GM12891 (cell line): ENCODE measurements at regions not wholly inside any gene's neighbourhood (a gene's known extent, or its start where the extent isn't known, plus 50 kb on each side); places are given as distances from the start of the nearest gene placed in this dataset.

Experiments used
- DNase-seq: peaks from one replicate; pipeline ENCODE4 v3.0.0; 2011; ENCODE audit warnings: low spot score; ENCODE audit not compliant: insufficient read length
- FAIRE-seq: peaks from 2 replicates; lab custom pipeline; 2011; peaks lifted over from hg19 to GRCh38; lab: Jason Lieb, UNC
- PAX5 ChIP-seq: IDR thresholded peaks from 2 replicates; pipeline ENCODE4 v1.6.1; 2011; ENCODE audit warnings: low read length, moderate library complexity, mild to moderate bottlenecking; ENCODE audit not compliant: insufficient read depth, severe bottlenecking
- POLR2A ChIP-seq: IDR thresholded peaks from 2 replicates; pipeline ENCODE4 v1.6.1; 2011; ENCODE audit warnings: low read depth, low read length, control low read depth
- POLR2AphosphoS5 ChIP-seq: IDR thresholded peaks from 2 replicates; pipeline ENCODE4 v1.6.1; 2011; ENCODE audit warnings: low read depth, low read length, control low read depth
- POU2F2 ChIP-seq: IDR thresholded peaks from 2 replicates; pipeline ENCODE4 v1.6.1; 2011; ENCODE audit warnings: low read depth, mild to moderate bottlenecking, control low read depth, low read length, moderate library complexity
- SPI1 ChIP-seq: IDR thresholded peaks from 2 replicates; pipeline ENCODE4 v1.6.1; 2011; ENCODE audit warnings: low read depth, low read length, control low read depth
- TAF1 ChIP-seq: IDR thresholded peaks from 2 replicates; pipeline ENCODE4 v1.6.1; 2011; ENCODE audit warnings: low read depth, low read length, control low read depth

DNA sequence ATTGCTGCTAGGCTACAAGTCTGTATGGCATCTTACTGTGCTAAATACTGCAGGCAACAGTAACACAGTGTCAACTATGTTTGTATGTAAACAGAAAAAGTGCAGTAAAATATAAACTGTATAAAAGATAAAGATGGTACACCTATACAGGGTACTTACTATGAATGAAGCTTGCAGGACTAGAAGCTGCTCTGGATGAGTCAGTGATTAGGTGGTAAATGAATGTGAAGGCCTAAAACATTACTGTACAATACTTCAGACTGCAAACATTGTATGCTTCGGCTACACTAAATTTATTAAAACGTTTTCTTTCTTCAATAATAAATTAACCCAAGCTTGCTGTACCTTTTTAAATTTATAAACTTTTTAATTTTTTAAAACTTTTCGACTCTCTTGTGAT is 97.1 kb downstream of the HLX start:
- DNase-seq (no peak), FAIRE-seq (no peak)
- TF ChIP-seq SPI1 (no peak), POLR2AphosphoS5 (no peak), POLR2A (no peak), PAX5 (no peak), POU2F2 (no peak), TAF1 (no peak)

DNA sequence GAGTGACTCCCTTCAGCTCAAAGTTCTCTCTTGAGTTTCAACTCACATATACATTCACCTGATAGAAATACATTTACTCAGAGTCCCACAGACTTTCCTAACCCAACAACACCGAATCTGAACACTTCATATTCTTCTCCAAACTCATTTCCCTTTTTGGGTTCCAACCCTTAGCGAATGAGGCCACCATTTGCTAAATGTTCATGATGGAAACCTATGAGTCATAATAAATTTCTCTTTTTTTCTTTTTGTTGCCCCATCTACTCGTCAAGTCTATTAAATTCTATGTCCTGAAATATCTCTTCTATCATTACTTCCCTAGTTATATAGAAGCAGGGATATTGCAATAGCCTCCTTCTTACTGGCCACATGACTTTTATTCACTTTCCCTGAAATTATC is 100.1 kb downstream of the HLX start:
- DNase-seq (no peak), FAIRE-seq (no peak)
- TF ChIP-seq POLR2A (no peak), SPI1 (no peak), POU2F2 (no peak), PAX5 (no peak), POLR2AphosphoS5 (no peak), TAF1 (no peak)

DNA sequence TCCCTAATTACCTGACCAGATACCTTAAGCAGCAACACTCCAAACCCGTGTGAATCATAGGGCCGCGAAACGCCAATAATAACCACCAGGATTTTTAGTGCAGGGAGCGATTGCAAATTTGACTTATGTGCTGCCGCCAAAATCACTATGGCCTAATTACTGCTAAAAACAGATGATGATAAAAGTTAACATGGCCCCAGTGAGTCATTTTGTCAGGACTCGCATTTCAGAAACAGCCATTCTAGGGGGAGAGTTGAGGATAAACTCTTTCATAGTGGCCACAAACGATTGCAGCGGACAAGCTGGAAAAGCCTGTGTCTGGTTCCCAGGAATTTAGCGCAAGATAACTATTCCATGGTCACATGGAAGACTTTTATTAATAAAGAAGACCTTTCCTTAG is 103.4 kb downstream of the HLX start:
- no peak for FAIRE-seq

DNA sequence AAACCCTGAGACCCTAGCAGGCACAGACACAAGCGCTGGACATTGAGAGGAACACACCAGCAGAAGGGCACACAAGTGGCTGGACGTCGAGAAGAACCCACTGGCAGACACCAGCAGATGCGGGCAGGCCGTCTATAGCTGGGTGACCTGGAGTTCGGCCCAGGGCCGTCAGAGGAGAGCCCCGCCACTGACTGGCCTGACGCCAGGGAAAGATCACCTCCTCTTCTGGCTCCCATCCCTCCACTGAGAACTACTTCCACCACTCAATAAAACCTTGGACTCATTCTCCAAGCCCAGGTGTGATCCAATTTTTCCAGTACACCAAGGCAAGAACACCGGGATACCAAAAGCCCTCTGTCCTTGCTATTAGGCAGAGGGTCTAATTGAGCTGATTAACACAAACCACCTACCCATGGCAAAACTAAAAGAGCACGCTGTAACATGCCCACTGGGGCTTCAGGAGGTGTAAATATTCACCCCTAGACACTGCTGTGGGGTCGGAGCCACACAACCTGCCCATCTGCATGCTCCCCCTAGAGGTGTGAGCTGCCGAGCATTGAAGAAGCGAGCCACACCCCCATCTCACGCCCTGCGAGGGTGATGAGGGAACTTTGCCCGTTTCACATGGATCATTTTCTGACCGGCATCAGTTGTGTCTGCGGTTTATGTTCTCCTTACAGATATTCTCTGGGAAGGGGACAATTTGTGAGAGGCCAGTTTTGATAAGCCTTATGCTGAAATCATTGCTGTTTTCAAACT is 104.8 kb downstream of the HLX start:
- no peak for FAIRE-seq
- no peak for DNase-seq
- no peak for TF ChIP-seq POLR2AphosphoS5
- TF ChIP-seq PAX5, result no peak
- no peak for TF ChIP-seq SPI1
- no peak for TF ChIP-seq TAF1
- no peak for TF ChIP-seq POLR2A
- TF ChIP-seq POU2F2, result no peak

More for the DNA sequence above, 103.4 kb downstream of the HLX start:
- no peak for DNase-seq
- TF ChIP-seq SPI1 (no peak), POLR2AphosphoS5 (no peak), POLR2A (no peak), PAX5 (no peak), TAF1 (no peak), POU2F2 (no peak)

DNA sequence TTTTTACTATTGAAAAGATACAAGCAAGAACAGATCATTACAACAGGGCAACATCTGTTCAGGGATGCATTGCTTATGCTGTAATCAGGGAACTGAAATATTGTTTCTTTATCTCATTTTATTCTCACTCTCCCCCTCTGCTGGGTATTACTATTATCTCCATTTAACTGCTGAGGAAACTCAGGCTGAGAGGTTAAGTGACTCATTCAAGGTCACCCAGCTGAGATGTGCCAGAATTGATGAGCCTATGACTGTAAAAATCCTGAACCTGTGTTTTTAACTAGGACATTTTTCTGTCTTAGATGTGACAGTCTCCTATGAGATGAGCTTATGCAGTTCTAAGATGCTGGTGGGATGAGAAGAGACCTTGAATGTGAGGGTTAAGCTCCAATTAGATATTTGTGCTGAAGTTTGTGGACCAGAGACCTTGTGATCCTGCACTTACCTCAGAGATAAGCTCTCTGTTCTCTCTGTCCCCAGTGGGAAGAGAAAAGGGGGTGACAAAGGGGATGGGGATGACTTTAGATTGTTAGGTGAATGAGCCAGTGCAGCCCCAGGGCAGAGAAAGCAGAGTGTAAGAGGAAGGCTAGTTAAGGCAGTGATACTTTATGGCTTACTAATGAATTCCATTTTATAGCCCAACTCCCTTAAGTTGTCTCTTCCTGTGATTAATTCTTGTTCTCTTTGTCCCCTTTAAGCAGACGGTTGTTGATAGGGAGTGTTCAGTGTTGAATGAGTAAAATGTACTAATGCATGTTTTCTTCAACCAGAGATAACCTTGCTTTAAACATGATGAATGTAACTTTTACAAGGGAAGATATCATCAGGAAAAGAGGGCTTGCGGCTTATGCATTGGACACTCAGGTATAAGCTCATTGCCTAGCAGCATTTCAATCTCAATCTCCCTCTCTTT is 111.4 kb downstream of the HLX start:
- FAIRE-seq (no peak), DNase-seq (no peak)
- TF ChIP-seq POU2F2 (no peak), TAF1 (no peak)

DNA sequence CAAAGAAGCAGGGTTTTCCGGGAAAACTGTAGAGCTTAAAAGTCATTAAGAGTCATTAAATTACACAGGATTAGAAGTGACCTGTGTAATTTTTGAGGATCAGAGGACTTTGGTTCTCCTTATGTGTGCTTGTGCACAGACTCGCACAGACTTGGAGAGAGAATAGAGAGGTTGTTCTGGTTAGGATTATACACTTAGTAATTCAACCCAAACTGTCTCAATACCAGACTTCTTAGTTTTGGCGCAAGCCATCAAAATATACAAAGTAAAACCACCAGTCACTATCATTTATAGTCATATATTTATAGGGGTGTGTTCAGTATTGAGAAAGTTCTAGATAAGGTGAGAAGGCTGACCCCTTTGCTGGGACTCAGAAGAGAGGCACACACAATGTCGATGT is 112.3 kb downstream of the HLX start:
- no peak for DNase-seq
- no peak for FAIRE-seq
- TF ChIP-seq TAF1, result no peak

DNA sequence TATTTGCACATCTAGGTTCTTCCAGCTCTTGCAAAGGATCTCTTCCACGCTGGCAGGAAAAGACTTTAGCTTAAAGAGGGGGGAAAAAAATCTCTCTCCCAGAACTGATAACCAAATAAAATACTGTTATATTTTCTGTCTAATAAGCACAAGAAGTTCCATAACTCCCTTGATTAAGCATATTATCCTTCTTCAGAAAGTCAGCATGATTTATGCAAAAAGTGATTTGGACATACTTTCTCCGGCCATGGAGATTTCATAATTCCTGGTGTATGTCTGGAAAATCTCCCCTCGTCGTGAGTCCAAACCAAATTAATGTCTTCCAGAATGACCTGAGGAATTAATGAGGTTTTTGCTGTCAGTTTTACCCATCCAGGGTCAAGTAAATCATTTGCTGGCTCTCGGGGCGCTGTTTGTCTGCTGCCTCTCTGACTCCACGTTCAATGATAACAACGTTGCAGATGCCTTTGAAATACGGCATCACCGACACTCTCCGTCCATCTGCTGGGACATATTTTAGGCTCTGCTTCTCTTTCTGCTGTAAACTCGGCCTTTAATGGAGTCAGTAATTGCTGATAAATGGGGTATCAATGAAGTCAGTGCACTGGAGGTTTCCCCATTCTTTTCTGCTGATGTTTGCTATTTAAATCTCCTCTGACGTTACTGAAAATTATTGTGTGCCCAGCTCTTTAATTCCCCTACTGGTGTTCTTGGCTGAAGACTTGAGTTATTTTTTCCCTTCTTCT is 112.9 kb downstream of the HLX start:
- DNase-seq (no peak), FAIRE-seq (no peak)
- TF ChIP-seq POLR2A (no peak), SPI1 (no peak)

DNA sequence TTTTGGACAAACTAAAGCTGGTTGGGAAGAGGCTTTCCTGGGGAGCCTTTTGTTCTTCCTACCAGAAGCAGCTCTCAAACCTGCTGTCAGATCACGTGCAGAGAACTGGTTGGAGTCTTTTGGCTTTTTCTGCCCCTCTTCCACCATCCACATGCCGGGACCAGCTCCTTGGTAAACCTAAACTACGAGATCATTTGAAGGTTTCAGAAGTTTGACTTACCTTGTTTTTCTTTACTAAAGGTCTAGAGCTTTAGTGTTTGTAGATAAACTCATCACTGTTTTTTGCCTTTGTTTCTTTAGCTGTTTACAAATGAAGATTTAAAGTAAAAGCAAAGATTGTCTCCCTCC is 113.4 kb downstream of the HLX start:
- no peak for TF ChIP-seq POLR2A
- TF ChIP-seq SPI1, result no peak
- TF ChIP-seq TAF1, result no peak
- no peak for TF ChIP-seq POLR2AphosphoS5
- TF ChIP-seq POU2F2, result no peak
- no peak for TF ChIP-seq PAX5
- FAIRE-seq (no peak), DNase-seq (no peak)

DNA sequence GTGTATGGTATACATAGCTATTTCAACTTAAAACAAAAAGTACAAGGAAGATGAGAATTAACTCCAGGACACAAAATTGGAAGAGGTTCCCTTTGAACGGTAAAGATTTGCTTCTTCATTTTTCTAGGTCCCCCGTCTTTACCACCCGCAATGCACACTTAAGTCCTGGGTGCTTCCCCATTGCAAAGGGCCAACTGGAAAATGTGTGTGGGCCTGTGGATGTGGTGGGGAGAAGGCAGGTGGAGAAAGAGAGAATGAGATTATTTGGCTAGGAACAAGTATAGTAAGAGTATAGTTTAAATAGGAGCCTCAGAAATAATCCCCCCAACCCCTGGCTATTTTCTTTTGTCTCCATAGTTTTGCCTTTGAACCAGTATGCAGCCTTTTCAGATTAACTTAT is 115.4 kb downstream of the HLX start:
- DNase-seq, result no peak
- no peak for FAIRE-seq
- no peak for TF ChIP-seq TAF1
- TF ChIP-seq SPI1, result no peak
- no peak for TF ChIP-seq POLR2AphosphoS5
- no peak for TF ChIP-seq POLR2A
- TF ChIP-seq PAX5, result no peak
- no peak for TF ChIP-seq POU2F2
